PFSK-1 (cell line): ENCODE measurements at regions not wholly inside any gene's neighbourhood (a gene's known extent, or its start where the extent isn't known, plus 50 kb on each side); places are given as distances from the start of the nearest gene placed in this dataset.

Experiments used
- FOXP2 ChIP-seq: optimal IDR thresholded peaks from 2 replicates; pipeline ENCODE3; 2011; ENCODE audit warnings: borderline replicate concordance, control low read depth, inconsistent platforms; ENCODE audit not compliant: insufficient read depth; ENCODE audit errors: extremely low read length, extremely low read depth
- POLR2AphosphoS5 ChIP-seq: IDR thresholded peaks from 2 replicates; pipeline ENCODE4 v1.6.1; 2012; ENCODE audit warnings: low read depth, mild to moderate bottlenecking, control low read depth, low read length, moderate library complexity
- REST ChIP-seq, 2 experiments: IDR thresholded peaks; 2 replicates each; pipeline versions ENCODE4 v1.6.1 to v1.8.0; 2011 to 2012; ENCODE audit warnings: low read depth in 2 of 2, low read length in 2 of 2, control low read depth in 1 of 2, inconsistent platforms in 1 of 2, mild to moderate bottlenecking in 1 of 2, moderate library complexity in 1 of 2; ENCODE audit not compliant: insufficient read depth in 1 of 2
- SIN3A ChIP-seq: IDR thresholded peaks from 2 replicates; pipeline ENCODE4 v1.6.1; 2012; ENCODE audit warnings: mild to moderate bottlenecking, low read length, moderate library complexity, borderline replicate concordance; ENCODE audit not compliant: insufficient read depth
- TAF1 ChIP-seq: IDR thresholded peaks from 2 replicates; pipeline ENCODE4 v1.6.1; 2012; ENCODE audit warnings: low read length, control low read depth, borderline replicate concordance; ENCODE audit not compliant: insufficient read depth

GRCh38 chr6:19478992-19479391, 358.2 kb upstream of the ID4 start:
- no peak for TF ChIP-seq FOXP2
- no peak for TF ChIP-seq POLR2AphosphoS5
- TF ChIP-seq TAF1, result no peak
- TF ChIP-seq SIN3A, result no peak
- TF ChIP-seq REST (IDR thresholded peaks at IDR 0.05; ENCODE audit: insufficient read depth in 1 of 2, low read depth in 2 of 2, low read length in 2 of 2), result no peak

- TF ChIP-seq POLR2AphosphoS5 (no peak), REST (IDR thresholded peaks at IDR 0.05; ENCODE audit: insufficient read depth in 1 of 2, low read depth in 2 of 2, low read length in 2 of 2) (no peak), FOXP2 (no peak), TAF1 (no peak), SIN3A (no peak)
Measured at GRCh38 chr6:19479551-19479950, 357.6 kb upstream of the ID4 start.

GRCh38 chr6:19492636-19493405, 344.3 kb upstream of the ID4 start:
- TF ChIP-seq SIN3A (no peak), POLR2AphosphoS5 (no peak), REST (IDR thresholded peaks at IDR 0.05; ENCODE audit: insufficient read depth in 1 of 2, low read depth in 2 of 2, low read length in 2 of 2) (no peak), TAF1 (no peak), FOXP2 (no peak)

GRCh38 chr6:19501737-19502245, 335.4 kb upstream of the ID4 start:
- TF ChIP-seq FOXP2 (no peak), REST (IDR thresholded peaks at IDR 0.05; ENCODE audit: insufficient read depth in 1 of 2, low read depth in 2 of 2, low read length in 2 of 2) (no peak), POLR2AphosphoS5 (no peak), TAF1 (no peak), SIN3A (no peak)
